Endothelial cell of umbilical vein (primary cell): ENCODE measurements at regions not wholly inside any gene's neighbourhood (a gene's known extent, or its start where the extent isn't known, plus 50 kb on each side); places are given as distances from the start of the nearest gene placed in this dataset.

Source experiments
- BruUV-seq: library from RNA; stranded (reverse); fragments of 400-500 nt; replicated peaks from 2 replicates; lab custom pipeline; 2021; lab: Mats Ljungman, UMichigan
- CTCF ChIA-PET: fragments of 300-600, 350-600 bp; sonication (Branson Sonifier 250); formaldehyde crosslinking; loops from one replicate; lab custom pipeline; 2021; ENCODE audit warnings: antibody characterized with exemption, inconsistent platforms; lab: Charles Lee
- POLR2A ChIA-PET: fragments of 300-600, 350-600 bp; sonication (Branson Sonifier 250); formaldehyde crosslinking; loops from one replicate; lab custom pipeline; 2021; ENCODE audit warnings: antibody characterized with exemption, inconsistent platforms; lab: Charles Lee
- DNase-seq: peaks from one replicate; pipeline ENCODE4 v3.0.0-alpha.2; 2011; ENCODE audit warnings: low read depth, low spot score
- FAIRE-seq: peaks from 2 replicates; lab custom pipeline; 2011; peaks lifted over from hg19 to GRCh38; lab: Jason Lieb, UNC
- H2AFZ ChIP-seq: 2 replicates; pipeline ENCODE4 v1.6.0; 2012; ENCODE audit warnings: low read depth, low read length, control low read depth, inconsistent platforms
- H3K27ac ChIP-seq: 2 replicates; pipeline ENCODE4 v1.5.1; 2011; ENCODE audit warnings: low read depth, mild to moderate bottlenecking, control low read depth, low read length, moderate library complexity; ENCODE audit not compliant: insufficient read depth
- H3K27me3 ChIP-seq, 2 experiments: 2 replicates each; pipeline versions ENCODE4 v1.6.0 to v1.6.1; 2011; ENCODE audit warnings: low read length in 2 of 2, mixed read lengths in 1 of 2; ENCODE audit not compliant: control insufficient read depth in 2 of 2, insufficient read depth in 2 of 2
- H3K36me3 ChIP-seq, 2 experiments: 2 replicates in 1 of 2; 3 replicates in 1 of 2; pipeline ENCODE4 v1.5.1; 2011; ENCODE audit warnings: low read length in 2 of 2, mild to moderate bottlenecking in 1 of 2, moderate library complexity in 1 of 2; ENCODE audit not compliant: control insufficient read depth in 2 of 2, insufficient read depth in 2 of 2; ENCODE audit errors: extremely low read depth in 1 of 2
- H3K4me1 ChIP-seq: 3 replicates; pipeline ENCODE4 v1.5.1; 2011; ENCODE audit warnings: mild to moderate bottlenecking, low read length; ENCODE audit not compliant: control insufficient read depth, insufficient read depth; ENCODE audit errors: extremely low read depth
- H3K4me2 ChIP-seq: 2 replicates; pipeline ENCODE4 v1.6.1; 2011; ENCODE audit warnings: low read length, control low read depth, mixed read lengths; ENCODE audit not compliant: insufficient read depth
- H3K4me3 ChIP-seq, 3 experiments: fragments of 200-600 bp in 1 of 3; sonication (generic), shearing (Covaris generic) in 1 of 3; replicated peaks in 1 of 3; 2 replicates each; pipeline ENCODE4 v1.5.1; 2011 to 2016; ENCODE audit warnings: control low read depth in 3 of 3, low read length in 3 of 3, mild to moderate bottlenecking in 2 of 3, inconsistent platforms in 1 of 3, low read depth in 1 of 3, moderate library complexity in 1 of 3; ENCODE audit not compliant: insufficient read depth in 1 of 3
- H3K79me2 ChIP-seq: 2 replicates; pipeline ENCODE4 v1.6.0; 2012; ENCODE audit warnings: low read length, inconsistent platforms; ENCODE audit not compliant: control insufficient read depth, insufficient read depth
- H3K9ac ChIP-seq: replicated peaks from 2 replicates; pipeline ENCODE3; 2011; ENCODE audit warnings: low read length, control low read depth; ENCODE audit not compliant: insufficient read depth; ENCODE audit errors: extremely low read depth
- H3K9me1 ChIP-seq: replicated peaks from 3 replicates; pipeline ENCODE4 v1.6.0; 2011; ENCODE audit warnings: mild to moderate bottlenecking, low read length; ENCODE audit not compliant: control insufficient read depth, insufficient read depth; ENCODE audit errors: extremely low read depth
- H3K9me3 ChIP-seq: replicated peaks from 2 replicates; pipeline ENCODE4 v1.5.1; 2012; ENCODE audit warnings: low read length, inconsistent platforms; ENCODE audit not compliant: control insufficient read depth, insufficient read depth
- H4K20me1 ChIP-seq: replicated peaks from 2 replicates; pipeline ENCODE3; 2011; ENCODE audit warnings: mild to moderate bottlenecking, low read length; ENCODE audit not compliant: control insufficient read depth, insufficient read depth; ENCODE audit errors: extremely low read depth
- EZH2 ChIP-seq: IDR thresholded peaks from 2 replicates; pipeline ENCODE4 v1.6.1; 2012; ENCODE audit warnings: borderline replicate concordance, low read depth, mild to moderate bottlenecking, moderate library complexity, low read length, inconsistent platforms; ENCODE audit not compliant: severe bottlenecking
- FOS ChIP-seq: IDR thresholded peaks from 2 replicates; pipeline ENCODE4 v1.6.1; 2011; ENCODE audit warnings: mild to moderate bottlenecking, low read length, moderate library complexity, borderline replicate concordance; ENCODE audit not compliant: insufficient read depth
- GATA2 ChIP-seq: IDR thresholded peaks from 2 replicates; pipeline ENCODE4 v1.7.0; 2011; ENCODE audit warnings: low read depth, mild to moderate bottlenecking, moderate library complexity, mixed read lengths, low read length; ENCODE audit not compliant: insufficient read length, insufficient read depth
- MYC ChIP-seq: IDR thresholded peaks from one replicate; pipeline ENCODE4 v1.6.1; 2011; ENCODE audit warnings: mild to moderate bottlenecking, low read depth, low read length
- POLR2A ChIP-seq: IDR thresholded peaks from 2 replicates; pipeline ENCODE4 v1.6.1; 2012; ENCODE audit warnings: low read depth, mild to moderate bottlenecking, control low read depth, low read length
- dilution Hi-C: fragments of 300-500 bp; cut with MboI; formaldehyde crosslinking; loops from one replicate; pipeline ENCODE4 v1.15.0; 2019; ENCODE audit warnings: low sequenced_read_pairs; ENCODE audit not compliant: extremely low pct_ligation_motif_present
- intact Hi-C: fragments of 100-400 bp; cut with micrococcal nuclease; formaldehyde crosslinking; loops from one replicate; pipeline ENCODE4 v1.10.0; 2022
- TF ChIP-seq, protein P1 (sequence below): IDR thresholded peaks from 2 replicates; pipeline ENCODE4 v1.6.1; 2011; ENCODE audit not compliant: insufficient read depth, insufficient read length
- TF ChIP-seq, protein P2 (sequence below), 2 donors: IDR thresholded peaks; 1 replicate in 1 of 2; 2 replicates in 1 of 2; pipeline ENCODE4 v1.5.1; 2011; ENCODE audit warnings: low read length in 2 of 2, mild to moderate bottlenecking in 2 of 2, moderate library complexity in 2 of 2, control low read depth in 1 of 2, inconsistent platforms in 1 of 2, low read depth in 1 of 2; ENCODE audit not compliant: insufficient read depth in 1 of 2; ENCODE audit errors: extremely low read depth in 1 of 2

DNA sequence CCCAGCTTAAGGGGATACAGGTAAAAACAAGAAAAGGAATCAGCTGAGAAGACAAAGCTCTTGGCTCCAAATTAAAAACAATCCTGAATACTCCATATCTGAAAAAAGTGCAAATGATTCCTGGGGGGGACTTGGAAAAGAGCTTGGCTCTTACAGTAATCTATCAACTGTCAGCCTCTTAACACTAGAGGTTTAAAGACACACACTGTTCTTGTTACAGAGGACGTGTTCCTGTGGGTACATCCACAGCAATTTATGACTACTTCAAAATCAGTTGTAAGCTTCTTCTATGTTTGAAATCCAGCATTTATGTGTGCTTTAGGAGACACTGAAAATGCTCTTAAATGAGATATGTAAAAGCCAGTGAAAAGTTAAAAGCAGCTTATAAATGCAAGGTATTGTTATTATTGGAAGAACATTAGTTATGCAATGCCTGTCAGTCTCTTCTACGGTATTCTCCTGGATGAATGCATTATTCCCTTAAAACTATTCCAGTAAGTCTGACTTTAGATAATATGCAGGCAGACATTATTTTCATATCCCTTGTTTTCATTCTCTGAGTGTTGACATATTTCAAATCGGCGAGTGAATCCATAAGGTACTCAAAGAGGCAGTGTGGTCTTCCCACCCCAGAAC lies 408.4 kb upstream of the ADAMTS9 start:
- intact Hi-C loops = no loop called here
- Histone ChIP-seq H3K27me3 (no peaks in the 10 kb centered on the region), H3K9ac (no peak overlapping the region), H2AFZ (no peak overlapping the region), H3K4me2 (no peak overlapping the region), H3K9me3 (no peaks in the 10 kb centered on the region), H3K4me3 (no peak overlapping the region), H4K20me1 (no peaks in the 10 kb centered on the region), H3K27ac (no peak overlapping the region), H3K9me1 (no peaks in the 10 kb centered on the region), H3K79me2 (no peaks in the 10 kb centered on the region), H3K36me3 (no peaks in the 10 kb centered on the region), H3K4me1 (no peaks in the 10 kb centered on the region)
- DNase-seq = no peak
- ChIA-PET CTCF (interaction anchor here (1.0 to 3.0 kb wide), 4 partner anchors 10 to 521 kb away, joined by 3 to 18 read pairs (median 4); no protein-coding TSS in a partner anchor), POLR2A (no interaction called here)
- FAIRE-seq = no peak
- dilution Hi-C loops = no loop called here
- BruUV-seq = no TSS peak
- TF ChIP-seq GATA2 = no peak
- no peak for TF ChIP-seq POLR2A
- TF ChIP-seq, protein P1, sequence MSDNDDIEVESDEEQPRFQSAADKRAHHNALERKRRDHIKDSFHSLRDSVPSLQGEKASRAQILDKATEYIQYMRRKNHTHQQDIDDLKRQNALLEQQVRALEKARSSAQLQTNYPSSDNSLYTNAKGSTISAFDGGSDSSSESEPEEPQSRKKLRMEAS = no peak
- TF ChIP-seq FOS = no peak

DNA sequence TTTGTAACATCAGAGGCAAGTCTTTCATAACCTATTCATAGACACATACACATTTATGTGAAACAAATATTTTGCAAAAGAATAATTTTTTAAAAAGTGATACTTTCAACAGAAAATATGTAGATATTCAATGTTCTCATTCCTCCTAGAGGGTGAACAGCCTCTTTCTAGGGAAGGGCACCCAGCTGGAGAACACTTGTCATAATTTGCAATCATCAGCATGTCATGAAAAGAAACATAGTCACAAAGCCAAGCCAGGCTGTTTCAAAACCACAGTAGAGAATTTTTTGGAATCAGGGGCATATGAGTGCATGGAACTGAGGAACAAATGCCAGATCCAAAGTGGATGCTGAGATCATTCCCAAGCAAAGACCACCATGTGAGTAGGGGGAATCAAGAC lies 406.9 kb upstream of the ADAMTS9 start:
- H4K20me1 ChIP-seq = no peaks in the 10 kb centered on the region
- no peaks in the 10 kb centered on the region for H3K36me3 ChIP-seq
- ChIA-PET CTCF (interaction anchor here (3.0 kb wide), 1 partner anchor 12 kb away, joined by 18 read pairs; no protein-coding TSS in a partner anchor), POLR2A (no interaction called here)
- H3K9me3 ChIP-seq = no peaks in the 10 kb centered on the region
- H3K4me3 ChIP-seq = no peak overlapping the region
- H3K27me3 ChIP-seq = no peaks in the 10 kb centered on the region
- TF ChIP-seq, protein P1 = no peak
- TF ChIP-seq, protein P2, sequence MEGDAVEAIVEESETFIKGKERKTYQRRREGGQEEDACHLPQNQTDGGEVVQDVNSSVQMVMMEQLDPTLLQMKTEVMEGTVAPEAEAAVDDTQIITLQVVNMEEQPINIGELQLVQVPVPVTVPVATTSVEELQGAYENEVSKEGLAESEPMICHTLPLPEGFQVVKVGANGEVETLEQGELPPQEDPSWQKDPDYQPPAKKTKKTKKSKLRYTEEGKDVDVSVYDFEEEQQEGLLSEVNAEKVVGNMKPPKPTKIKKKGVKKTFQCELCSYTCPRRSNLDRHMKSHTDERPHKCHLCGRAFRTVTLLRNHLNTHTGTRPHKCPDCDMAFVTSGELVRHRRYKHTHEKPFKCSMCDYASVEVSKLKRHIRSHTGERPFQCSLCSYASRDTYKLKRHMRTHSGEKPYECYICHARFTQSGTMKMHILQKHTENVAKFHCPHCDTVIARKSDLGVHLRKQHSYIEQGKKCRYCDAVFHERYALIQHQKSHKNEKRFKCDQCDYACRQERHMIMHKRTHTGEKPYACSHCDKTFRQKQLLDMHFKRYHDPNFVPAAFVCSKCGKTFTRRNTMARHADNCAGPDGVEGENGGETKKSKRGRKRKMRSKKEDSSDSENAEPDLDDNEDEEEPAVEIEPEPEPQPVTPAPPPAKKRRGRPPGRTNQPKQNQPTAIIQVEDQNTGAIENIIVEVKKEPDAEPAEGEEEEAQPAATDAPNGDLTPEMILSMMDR (IDR thresholded peaks at IDR 0.05; ENCODE audit: extremely low read depth in 1 of 2, insufficient read depth in 1 of 2, low read depth in 1 of 2, low read length in 2 of 2) = no peak
- TF ChIP-seq MYC = no peak
- no peak for TF ChIP-seq GATA2
- TF ChIP-seq FOS = no peak
- no peak for TF ChIP-seq EZH2
- intact Hi-C loops = no loop called here
- no peak overlapping the region for H3K27ac ChIP-seq
- H3K4me2 ChIP-seq = no peak overlapping the region
- no peak for DNase-seq
- H3K9ac ChIP-seq = no peak overlapping the region
- FAIRE-seq = no peak
- no peak overlapping the region for H2AFZ ChIP-seq
- H3K4me1 ChIP-seq = no peaks in the 10 kb centered on the region
- no TSS peak for BruUV-seq
- no peaks in the 10 kb centered on the region for H3K9me1 ChIP-seq
- no peaks in the 10 kb centered on the region for H3K79me2 ChIP-seq
- dilution Hi-C loops = no loop called here
